Psoas muscle (tissue), 7 donors: ENCODE measurements at regions not wholly inside any gene's neighbourhood (a gene's known extent, or its start where the extent isn't known, plus 50 kb on each side); places are given as distances from the start of the nearest gene placed in this dataset.

Source experiments
- ATAC-seq, 4 donors: fragments of 200-7000 bp; cut with Tn5 transposase; one replicate each; pipeline ENCODE4 v1.9.1; 2020; ENCODE audit warnings: moderate library complexity in 3 of 4, mild to moderate bottlenecking in 2 of 4
- DNase-seq, 2 donors: peaks; one replicate each; pipeline ENCODE4 v3.0.0-alpha.2; 2020
- H3K27ac ChIP-seq: fragments of 200-600 bp; one replicate; pipeline ENCODE4 v1.8.0; 2022
- H3K27me3 ChIP-seq, 3 donors: fragments of 200-600 bp in 1 of 3; one replicate each; pipeline versions ENCODE4 v1.6.1 to v1.8.0; 2013 to 2022; ENCODE audit warnings: low read length in 2 of 3, mild to moderate bottlenecking in 2 of 3, moderate library complexity in 1 of 3; ENCODE audit not compliant: insufficient read depth in 3 of 3
- H3K36me3 ChIP-seq, 2 donors: fragments of 200-600 bp in 1 of 2; one replicate each; pipeline versions ENCODE4 v1.6.1 to v1.8.0; 2013 to 2022; ENCODE audit warnings: low read depth in 1 of 2, mild to moderate bottlenecking in 1 of 2, moderate library complexity in 1 of 2; ENCODE audit not compliant: insufficient read depth in 1 of 2
- H3K4me1 ChIP-seq: fragments of 200-600 bp; one replicate; pipeline ENCODE4 v1.8.0; 2022
- H3K4me3 ChIP-seq: fragments of 200-600 bp; one replicate; pipeline ENCODE4 v1.8.0; 2022; ENCODE audit warnings: mild to moderate bottlenecking
- H3K9me3 ChIP-seq: fragments of 200-600 bp; one replicate; pipeline ENCODE4 v1.8.0; 2022
- CTCF ChIP-seq: fragments of 200-600 bp; IDR thresholded peaks from one replicate; pipeline ENCODE4 v1.8.0; 2022; ENCODE audit warnings: antibody characterized with exemption
- WGBS, 3 donors: extraction: QIAGEN DNeasy Blood & Tissue Kit; methylation state at CpG; one replicate each; pipeline versions ENCODE4 v1.1.6 to v1.1.7; 2013; 5-methylcytosine and 5-hydroxymethylcytosine counted together
- intact Hi-C, 2 donors: fragments of 100-400 bp; cut with DNase I; formaldehyde crosslinking; loops; one replicate each; pipeline versions ENCODE4 v1.11.0 to v1.14.2; 2022
- donor health status: healthy with polysubstance abuse.
- donor health status: DM: no; HTN: no; CAD: no; lungs with moderate emphysema.
- donor health status: Bipolar disorder and iron deficiency.
- donor health status: healthy.
- donor health status: DM: yes; HTN: yes; CAD: no.
- donor health status: DM: no; HTN: no; CAD: no.
- donor health status: DM: yes; HTN: yes; CAD: no.

- Histone ChIP-seq H3K27me3 (no peaks in the 10 kb centered on the region), H3K9me3 (no peaks in the 10 kb centered on the region), H3K36me3 (no peaks in the 10 kb centered on the region), H3K27ac (no peak overlapping the region), H3K4me3 (no peak overlapping the region), H3K4me1 (peaks cover 8% of the 10 kb centered on the region)
- intact Hi-C loops, result no loop called here
- ATAC-seq (no peak), DNase-seq (no peak)
- TF ChIP-seq CTCF, result no peak
- 71 to 87% (median 77%) methylated on average over 5 of the region's 5 CpGs for WGBS, 3 donors
These were observed 177.1 kb upstream of the CTBP2 start for GRCh38 chr10:125337510-125337909.

- H3K9me3 ChIP-seq, result no peaks in the 10 kb centered on the region
- ATAC-seq, result no peak
- no peaks in the 10 kb centered on the region for H3K36me3 ChIP-seq
- H3K27ac ChIP-seq, result no peak overlapping the region
- intact Hi-C loops, result no loop called here
- H3K4me3 ChIP-seq, result no peak overlapping the region
- WGBS, 3 donors, result 83 to 91% (median 87%) methylated on average over 2 of the region's 2 CpGs
- peaks cover 8% of the 10 kb centered on the region for H3K4me1 ChIP-seq
- DNase-seq, result no peak
- no peak for TF ChIP-seq CTCF
- H3K27me3 ChIP-seq, result no peaks in the 10 kb centered on the region
These were observed 174.2 kb upstream of the CTBP2 start for GRCh38 chr10:125334545-125334944.

GRCh38 chr10:125333769-125334168, 173.4 kb upstream of the CTBP2 start:
- peak; percentile 42 to 86 (median 74) for ATAC-seq
- no peak for TF ChIP-seq CTCF
- Histone ChIP-seq H3K27ac (peak overlapping the region; percentile 74), H3K4me1 (peaks cover 8% of the 10 kb centered on the region), H3K36me3 (no peaks in the 10 kb centered on the region), H3K4me3 (no peak overlapping the region), H3K9me3 (no peaks in the 10 kb centered on the region), H3K27me3 (no peaks in the 10 kb centered on the region)
- intact Hi-C loops, result no loop called here
- DNase-seq, result no peak
- 30 to 38% (median 30%) methylated on average over 1 of the region's 1 CpG for WGBS, 3 donors

GRCh38 chr10:125333209-125333591, 172.8 kb upstream of the CTBP2 start:
- no peak overlapping the region for H3K4me3 ChIP-seq
- peaks cover 8% of the 10 kb centered on the region for H3K4me1 ChIP-seq
- ATAC-seq (peak; percentile 52 to 79 (median 75)), DNase-seq (no peak)
- intact Hi-C loops, result no loop called here
- H3K36me3 ChIP-seq, result no peaks in the 10 kb centered on the region
- TF ChIP-seq CTCF, result no peak
- H3K9me3 ChIP-seq, result no peaks in the 10 kb centered on the region
- WGBS, 3 donors, result 28 to 49% (median 38%) methylated on average over 4 of the region's 4 CpGs
- H3K27me3 ChIP-seq, result no peaks in the 10 kb centered on the region
- peak overlapping the region; percentile 74 for H3K27ac ChIP-seq

GRCh38 chr10:125332548-125333208, 172.3 kb upstream of the CTBP2 start:
- H3K36me3 ChIP-seq, result no peaks in the 10 kb centered on the region
- DNase-seq (no peak), ATAC-seq (peak; percentile 60 to 73 (median 68))
- H3K27me3 ChIP-seq, result no peaks in the 10 kb centered on the region
- TF ChIP-seq CTCF, result no peak
- H3K4me1 ChIP-seq, result peaks cover 8% of the 10 kb centered on the region
- intact Hi-C loops, result no loop called here
- H3K9me3 ChIP-seq, result no peaks in the 10 kb centered on the region
- 36 to 49% (median 39%) methylated on average over 6 of the region's 6 CpGs for WGBS, 3 donors
- peak overlapping the region; percentile 74 for H3K27ac ChIP-seq
- H3K4me3 ChIP-seq, result no peak overlapping the region
